GM21619 (cell line): ENCODE measurements at regions not wholly inside any gene's neighbourhood (a gene's known extent, or its start where the extent isn't known, plus 50 kb on each side); places are given as distances from the start of the nearest gene placed in this dataset.

ENCODE experiments used
- ATAC-seq: cut with Tn5 transposase; IDR thresholded peaks from one replicate; pipeline ENCODE4 v1.9.1; 2021; ENCODE audit not compliant: unreplicated experiment

DNA sequence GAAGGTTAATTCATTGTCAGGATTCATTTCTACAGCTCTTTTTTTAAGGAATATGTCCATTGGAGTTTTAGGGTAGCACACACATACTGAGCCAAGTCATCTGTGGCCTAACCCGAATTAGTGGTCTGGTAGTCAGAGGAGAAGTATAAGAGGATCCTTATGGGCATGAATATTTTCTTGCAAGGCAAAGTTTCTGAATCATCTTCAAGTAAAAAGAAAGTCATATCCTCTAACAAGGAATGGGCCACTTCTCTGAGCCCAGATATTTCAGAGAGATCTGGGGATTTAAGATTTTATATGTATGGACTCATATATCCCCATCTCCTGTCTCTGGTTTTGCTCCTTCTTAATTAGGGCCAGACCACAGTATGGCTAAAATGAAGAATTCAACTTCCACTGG is 99.2 kb upstream of the CDH8 start:
- ATAC-seq = no peak

DNA sequence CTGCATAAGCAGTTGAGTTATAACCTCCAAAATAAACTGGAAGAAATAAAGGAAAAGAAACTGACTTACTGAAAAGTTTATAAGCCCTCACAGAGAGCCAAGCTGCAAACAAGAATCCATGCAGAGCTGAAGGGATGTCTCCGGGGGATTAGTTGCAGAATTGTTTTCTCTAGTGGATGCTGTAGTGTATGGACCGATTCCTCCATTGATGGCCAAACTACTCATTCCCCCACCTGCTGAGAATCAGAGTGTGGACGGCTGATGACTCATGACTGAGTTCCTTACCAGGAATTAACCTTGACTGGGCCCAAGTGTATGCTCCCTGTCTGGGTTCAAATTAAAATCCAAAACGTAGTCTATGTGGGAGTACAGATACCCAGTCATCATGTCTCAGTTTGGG is 93.9 kb upstream of the CDH8 start:
- no peak for ATAC-seq

DNA sequence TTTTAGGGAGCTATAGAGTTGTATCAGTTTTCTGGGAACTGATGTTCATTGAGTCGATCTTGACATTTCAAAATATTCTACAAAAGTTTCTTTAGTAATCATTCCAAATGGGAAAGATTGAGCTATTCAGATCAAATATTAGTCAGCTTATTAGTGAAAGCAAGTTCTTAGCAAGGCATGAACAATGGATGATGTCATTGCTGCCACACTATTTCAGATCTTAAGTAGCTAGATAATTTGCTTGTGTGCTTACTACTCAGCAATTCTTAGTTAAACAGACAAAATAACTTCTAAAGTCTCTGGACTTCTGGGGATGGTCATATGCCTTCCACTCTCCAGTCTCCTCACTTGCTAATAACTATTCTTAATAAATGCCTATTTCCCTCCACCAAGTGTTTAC is 69.0 kb upstream of the CDH8 start:
- no peak for ATAC-seq

DNA sequence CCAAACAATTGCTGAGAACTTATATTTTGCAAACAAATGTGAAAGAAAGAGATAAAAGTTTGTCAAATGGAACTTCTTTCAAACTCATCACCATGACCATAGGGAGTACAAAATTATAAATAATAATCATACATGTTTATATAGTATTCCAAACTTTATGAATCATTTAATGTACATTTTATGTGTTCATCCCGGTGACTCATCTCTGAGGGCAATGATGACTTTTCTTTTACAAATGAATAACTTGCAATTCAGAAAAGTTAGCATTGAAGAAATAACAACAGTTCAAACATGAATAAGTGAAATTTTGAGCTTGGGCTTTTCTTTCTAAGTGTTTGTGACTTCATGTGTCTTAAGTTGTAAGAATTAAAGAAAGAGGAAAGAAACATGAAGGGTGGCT is 66.3 kb upstream of the CDH8 start:
- ATAC-seq = no peak

GRCh38 chr16:62100651-62101050 is 64.4 kb upstream of the CDH8 start:
- no peak for ATAC-seq

DNA sequence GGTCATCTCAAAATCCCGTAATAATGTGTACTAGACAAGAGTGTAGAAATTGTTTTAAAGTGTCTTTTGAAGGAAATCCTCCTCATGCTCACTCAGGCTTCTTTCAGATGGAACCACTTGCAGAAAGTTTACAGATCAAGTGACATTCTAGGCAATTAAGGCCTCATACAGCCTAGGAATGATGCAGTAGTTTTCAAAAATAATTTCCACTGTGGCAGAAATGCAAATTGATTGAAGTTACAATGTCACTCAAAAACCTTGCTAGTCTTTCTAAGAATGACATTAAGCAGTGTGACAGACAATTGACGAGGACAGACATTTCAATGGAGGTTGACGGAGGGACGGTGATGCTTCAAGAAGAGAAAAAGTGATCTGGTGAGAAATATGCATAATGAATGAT is 53.5 kb upstream of the CDH8 start:
- no peak for ATAC-seq

GRCh38 chr16:62088731-62089410 is 52.6 kb upstream of the CDH8 start:
- no peak for ATAC-seq
